ENCODE measurements at regions not wholly inside any gene's neighbourhood (a gene's known extent, or its start where the extent isn't known, plus 50 kb on each side); places are given as distances from the start of the nearest gene placed in this dataset.

DNA sequence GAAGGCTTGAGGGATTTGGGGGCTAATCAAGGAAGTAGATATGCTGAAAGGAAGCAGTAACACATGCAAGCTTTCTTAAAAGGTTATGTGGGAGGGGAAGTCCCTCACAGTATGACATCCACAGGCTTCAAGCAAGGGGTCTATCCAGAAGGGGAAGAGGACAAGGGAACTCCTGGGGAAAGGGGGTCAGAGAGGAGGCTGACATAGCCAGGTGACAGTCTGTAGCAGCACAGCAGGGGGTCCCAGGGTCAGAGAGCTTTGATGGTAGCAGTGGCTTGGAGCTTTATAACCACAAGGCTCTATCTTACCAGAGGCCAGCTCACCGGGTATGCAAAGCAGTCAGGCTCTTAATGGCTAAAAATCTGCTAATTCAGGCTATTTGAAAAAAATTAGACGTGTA, 150.6 kb upstream of the NSMCE3 start:
- H3K4me3 ChIP-seq (ENCODE audit: low read depth, low read length), result no peak overlapping the region
- TF ChIP-seq, protein P1, sequence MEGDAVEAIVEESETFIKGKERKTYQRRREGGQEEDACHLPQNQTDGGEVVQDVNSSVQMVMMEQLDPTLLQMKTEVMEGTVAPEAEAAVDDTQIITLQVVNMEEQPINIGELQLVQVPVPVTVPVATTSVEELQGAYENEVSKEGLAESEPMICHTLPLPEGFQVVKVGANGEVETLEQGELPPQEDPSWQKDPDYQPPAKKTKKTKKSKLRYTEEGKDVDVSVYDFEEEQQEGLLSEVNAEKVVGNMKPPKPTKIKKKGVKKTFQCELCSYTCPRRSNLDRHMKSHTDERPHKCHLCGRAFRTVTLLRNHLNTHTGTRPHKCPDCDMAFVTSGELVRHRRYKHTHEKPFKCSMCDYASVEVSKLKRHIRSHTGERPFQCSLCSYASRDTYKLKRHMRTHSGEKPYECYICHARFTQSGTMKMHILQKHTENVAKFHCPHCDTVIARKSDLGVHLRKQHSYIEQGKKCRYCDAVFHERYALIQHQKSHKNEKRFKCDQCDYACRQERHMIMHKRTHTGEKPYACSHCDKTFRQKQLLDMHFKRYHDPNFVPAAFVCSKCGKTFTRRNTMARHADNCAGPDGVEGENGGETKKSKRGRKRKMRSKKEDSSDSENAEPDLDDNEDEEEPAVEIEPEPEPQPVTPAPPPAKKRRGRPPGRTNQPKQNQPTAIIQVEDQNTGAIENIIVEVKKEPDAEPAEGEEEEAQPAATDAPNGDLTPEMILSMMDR (conservative IDR thresholded peaks at IDR 0.05; ENCODE audit: low read depth, low read length), result no peak
- no peak for DNase-seq (ENCODE audit: low read depth)

DNA sequence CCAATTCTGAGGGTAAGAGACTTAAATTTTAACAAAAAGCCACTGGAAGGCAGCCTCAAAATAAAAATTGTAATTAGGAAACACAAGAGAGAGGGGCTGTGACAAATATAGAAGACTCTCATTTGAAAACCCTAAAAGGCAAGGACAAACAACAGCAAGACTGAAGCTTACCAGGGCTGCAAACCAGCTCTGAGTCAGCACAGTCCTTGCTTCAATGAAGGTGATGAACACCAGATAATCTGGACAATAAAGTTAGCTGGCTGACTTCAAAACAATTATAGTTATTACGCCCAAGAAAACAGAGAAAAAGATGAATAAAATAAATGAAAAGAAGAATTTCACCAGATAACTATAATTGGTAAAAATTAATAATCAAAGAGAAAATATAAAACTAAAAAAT, 149.3 kb upstream of the NSMCE3 start:
- TF ChIP-seq, protein P1 (conservative IDR thresholded peaks at IDR 0.05; ENCODE audit: low read depth, low read length), result no peak
- DNase-seq (ENCODE audit: low read depth), result no peak
- H3K4me3 ChIP-seq (ENCODE audit: low read depth, low read length), result no peak overlapping the region

DNA sequence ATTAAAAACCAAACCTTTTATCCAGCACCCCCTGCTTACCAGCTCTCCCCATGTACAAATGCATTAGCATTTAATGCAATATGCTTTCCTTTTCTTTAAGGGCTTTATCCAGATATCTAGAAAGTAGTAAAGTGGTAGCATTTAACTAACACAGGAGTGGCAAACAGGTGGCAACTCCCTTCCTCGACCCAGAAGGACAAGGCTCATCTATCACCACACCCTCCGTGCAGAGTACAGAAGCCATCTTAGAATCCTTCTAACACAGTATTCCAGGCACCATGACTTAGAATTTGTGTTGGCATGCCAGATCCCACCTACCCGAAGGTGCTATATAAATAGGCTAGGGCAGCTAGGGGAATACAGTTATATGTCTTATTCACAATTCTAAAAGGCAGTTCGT, 148.6 kb upstream of the NSMCE3 start:
- DNase-seq (ENCODE audit: low read depth), result no peak
- TF ChIP-seq, protein P1 (conservative IDR thresholded peaks at IDR 0.05; ENCODE audit: low read depth, low read length), result no peak
- no peak overlapping the region for H3K4me3 ChIP-seq (ENCODE audit: low read depth, low read length)

- no peak overlapping the region for H3K4me3 ChIP-seq (ENCODE audit: low read depth, low read length)
- DNase-seq (ENCODE audit: low read depth), result no peak
- TF ChIP-seq, protein P1 (conservative IDR thresholded peaks at IDR 0.05; ENCODE audit: low read depth, low read length), result no peak
These were observed 141.7 kb upstream of the NSMCE3 start for GRCh38 chr15:29411299-29411698.

DNA sequence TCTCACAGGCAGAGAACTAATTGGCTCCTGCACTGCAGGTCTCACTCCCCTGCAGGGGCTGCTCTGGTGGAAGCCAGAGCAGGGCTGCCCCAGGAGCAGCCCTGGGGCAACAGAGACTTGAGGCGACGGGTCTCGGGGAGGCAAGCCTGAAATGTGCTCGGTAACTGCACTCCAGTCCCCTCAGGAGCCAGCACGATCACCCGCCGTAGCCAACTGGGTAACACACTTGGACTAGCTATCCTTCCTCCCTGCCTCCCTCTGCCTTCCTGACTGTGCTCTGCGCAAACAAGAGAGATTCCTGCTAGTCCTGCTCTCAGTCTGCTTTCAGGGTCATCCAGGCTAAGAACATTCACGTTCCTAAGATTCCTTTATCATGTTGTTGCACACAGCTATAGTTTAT, 140.7 kb upstream of the NSMCE3 start:
- peak; percentile 50 for DNase-seq (ENCODE audit: low read depth)
- H3K4me3 ChIP-seq (ENCODE audit: low read depth, low read length), result no peak overlapping the region
- TF ChIP-seq, protein P1 (conservative IDR thresholded peaks at IDR 0.05; ENCODE audit: low read depth, low read length), result no peak

DNA sequence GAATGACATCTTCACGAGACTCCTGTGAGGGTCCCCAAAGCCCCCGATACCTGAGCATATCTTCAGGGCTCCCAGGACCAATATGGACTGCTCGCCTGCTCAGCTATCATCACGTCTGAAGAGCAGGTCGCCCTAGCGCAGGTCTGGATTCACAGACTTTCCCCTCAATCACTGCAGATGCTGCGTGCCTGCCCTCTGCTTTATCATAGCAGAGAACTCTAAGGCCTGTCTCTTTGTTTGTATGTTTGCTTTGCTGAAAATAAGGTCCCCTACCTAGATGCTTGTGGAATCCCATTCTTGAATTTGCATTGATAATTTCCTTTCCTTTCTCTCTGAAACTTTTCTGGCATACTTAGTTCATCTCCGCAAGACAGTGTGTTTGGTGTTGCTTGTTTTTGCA, 140.3 kb upstream of the NSMCE3 start:
- TF ChIP-seq, protein P1 (conservative IDR thresholded peaks at IDR 0.05; ENCODE audit: low read depth, low read length), result no peak
- no peak overlapping the region for H3K4me3 ChIP-seq (ENCODE audit: low read depth, low read length)
- no peak for DNase-seq (ENCODE audit: low read depth)

GRCh38 chr15:29405564-29405963, 135.9 kb upstream of the NSMCE3 start:
- H3K4me3 ChIP-seq (ENCODE audit: low read depth, low read length), result no peak overlapping the region
- no peak for DNase-seq (ENCODE audit: low read depth)
- TF ChIP-seq, protein P1 (conservative IDR thresholded peaks at IDR 0.05; ENCODE audit: low read depth, low read length), result no peak
